Gastroesophageal sphincter (tissue), 3 donors: ENCODE measurements at regions not wholly inside any gene's neighbourhood (a gene's known extent, or its start where the extent isn't known, plus 50 kb on each side); places are given as distances from the start of the nearest gene placed in this dataset.

Experiments used
- POLR2AphosphoS5 ChIP-seq: sonication (generic); formaldehyde crosslinking; IDR thresholded peaks from one replicate; pipeline ENCODE4 v1.6.1; 2017; ENCODE audit warnings: antibody characterized with exemption
- TF ChIP-seq, protein P1 (sequence below), 4 experiments: fragments of 200-600 bp in 2 of 4; fragments of 450-650 bp in 2 of 4; sonication (generic) in 1 of 4; IDR thresholded peaks; one replicate each; pipeline ENCODE4 v1.5.1; 2017 to 2019; ENCODE audit warnings: antibody characterized with exemption in 4 of 4, mild to moderate bottlenecking in 2 of 4, moderate library complexity in 2 of 4

DNA sequence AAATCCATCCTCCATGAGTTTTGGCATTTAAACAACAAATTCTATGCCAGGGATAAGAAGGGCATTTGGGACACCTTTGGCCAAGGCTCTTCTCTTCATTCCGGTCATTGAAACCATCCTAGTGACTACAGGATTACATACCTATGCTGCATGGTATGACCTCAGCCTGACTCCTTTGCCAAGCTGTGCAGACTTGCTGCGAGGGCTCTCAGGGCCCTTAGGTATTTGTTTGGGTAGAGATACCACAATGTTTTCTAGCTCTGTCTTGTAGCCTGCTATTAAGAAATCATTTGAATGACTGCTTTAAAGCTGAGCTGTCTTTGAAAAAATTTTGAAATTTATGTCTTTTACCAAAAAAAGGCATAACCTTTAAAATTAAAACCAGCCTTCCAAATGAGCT lies 749.8 kb upstream of the SGO1 start:
- no peak for TF ChIP-seq POLR2AphosphoS5
- TF ChIP-seq, protein P1, sequence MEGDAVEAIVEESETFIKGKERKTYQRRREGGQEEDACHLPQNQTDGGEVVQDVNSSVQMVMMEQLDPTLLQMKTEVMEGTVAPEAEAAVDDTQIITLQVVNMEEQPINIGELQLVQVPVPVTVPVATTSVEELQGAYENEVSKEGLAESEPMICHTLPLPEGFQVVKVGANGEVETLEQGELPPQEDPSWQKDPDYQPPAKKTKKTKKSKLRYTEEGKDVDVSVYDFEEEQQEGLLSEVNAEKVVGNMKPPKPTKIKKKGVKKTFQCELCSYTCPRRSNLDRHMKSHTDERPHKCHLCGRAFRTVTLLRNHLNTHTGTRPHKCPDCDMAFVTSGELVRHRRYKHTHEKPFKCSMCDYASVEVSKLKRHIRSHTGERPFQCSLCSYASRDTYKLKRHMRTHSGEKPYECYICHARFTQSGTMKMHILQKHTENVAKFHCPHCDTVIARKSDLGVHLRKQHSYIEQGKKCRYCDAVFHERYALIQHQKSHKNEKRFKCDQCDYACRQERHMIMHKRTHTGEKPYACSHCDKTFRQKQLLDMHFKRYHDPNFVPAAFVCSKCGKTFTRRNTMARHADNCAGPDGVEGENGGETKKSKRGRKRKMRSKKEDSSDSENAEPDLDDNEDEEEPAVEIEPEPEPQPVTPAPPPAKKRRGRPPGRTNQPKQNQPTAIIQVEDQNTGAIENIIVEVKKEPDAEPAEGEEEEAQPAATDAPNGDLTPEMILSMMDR (IDR thresholded peaks at IDR 0.05) = no peak
